ENCODE measurements at regions not wholly inside any gene's neighbourhood (a gene's known extent, or its start where the extent isn't known, plus 50 kb on each side); places are given as distances from the start of the nearest gene placed in this dataset.

DNA sequence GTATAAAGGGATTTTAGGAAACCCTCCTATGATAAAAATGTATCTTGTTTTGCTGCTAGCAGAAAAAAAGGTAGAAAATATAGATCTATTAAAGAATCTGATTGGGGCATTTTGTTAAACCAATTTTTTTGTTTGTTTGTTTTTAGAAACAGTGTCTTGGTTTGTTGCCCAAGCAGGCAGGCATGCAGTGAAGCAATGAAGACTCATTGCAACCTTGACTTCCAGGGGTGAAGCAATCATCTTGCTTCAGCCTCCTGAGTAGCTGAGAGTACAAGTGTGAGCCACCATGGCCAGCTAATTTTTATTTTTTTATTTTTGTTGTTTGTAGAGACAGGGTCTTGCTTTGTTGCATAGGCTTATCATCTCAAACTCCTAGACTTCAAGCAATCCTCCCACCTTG, 755.8 kb upstream of the EDIL3 start:
- H3K4me1 ChIP-seq (ENCODE audit: control insufficient read depth, insufficient read depth, low read length), result no peaks in the 10 kb centered on the region
- ChIA-PET POLR2A (no interaction called here), CTCF (no interaction called here)
- TF ChIP-seq, protein P1, sequence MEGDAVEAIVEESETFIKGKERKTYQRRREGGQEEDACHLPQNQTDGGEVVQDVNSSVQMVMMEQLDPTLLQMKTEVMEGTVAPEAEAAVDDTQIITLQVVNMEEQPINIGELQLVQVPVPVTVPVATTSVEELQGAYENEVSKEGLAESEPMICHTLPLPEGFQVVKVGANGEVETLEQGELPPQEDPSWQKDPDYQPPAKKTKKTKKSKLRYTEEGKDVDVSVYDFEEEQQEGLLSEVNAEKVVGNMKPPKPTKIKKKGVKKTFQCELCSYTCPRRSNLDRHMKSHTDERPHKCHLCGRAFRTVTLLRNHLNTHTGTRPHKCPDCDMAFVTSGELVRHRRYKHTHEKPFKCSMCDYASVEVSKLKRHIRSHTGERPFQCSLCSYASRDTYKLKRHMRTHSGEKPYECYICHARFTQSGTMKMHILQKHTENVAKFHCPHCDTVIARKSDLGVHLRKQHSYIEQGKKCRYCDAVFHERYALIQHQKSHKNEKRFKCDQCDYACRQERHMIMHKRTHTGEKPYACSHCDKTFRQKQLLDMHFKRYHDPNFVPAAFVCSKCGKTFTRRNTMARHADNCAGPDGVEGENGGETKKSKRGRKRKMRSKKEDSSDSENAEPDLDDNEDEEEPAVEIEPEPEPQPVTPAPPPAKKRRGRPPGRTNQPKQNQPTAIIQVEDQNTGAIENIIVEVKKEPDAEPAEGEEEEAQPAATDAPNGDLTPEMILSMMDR (IDR thresholded peaks at IDR 0.05), result no peak
- TF ChIP-seq SIN3A (IDR thresholded peaks at IDR 0.05; ENCODE audit: borderline replicate concordance, insufficient read depth, low read depth, low read length) (no peak), POLR2AphosphoS5 (IDR thresholded peaks at IDR 0.05; ENCODE audit: low read depth, low read length) (no peak), TCF7L2 (IDR thresholded peaks at IDR 0.05; ENCODE audit: low read depth, low read length) (no peak)
- TF ChIP-seq, protein P2, sequence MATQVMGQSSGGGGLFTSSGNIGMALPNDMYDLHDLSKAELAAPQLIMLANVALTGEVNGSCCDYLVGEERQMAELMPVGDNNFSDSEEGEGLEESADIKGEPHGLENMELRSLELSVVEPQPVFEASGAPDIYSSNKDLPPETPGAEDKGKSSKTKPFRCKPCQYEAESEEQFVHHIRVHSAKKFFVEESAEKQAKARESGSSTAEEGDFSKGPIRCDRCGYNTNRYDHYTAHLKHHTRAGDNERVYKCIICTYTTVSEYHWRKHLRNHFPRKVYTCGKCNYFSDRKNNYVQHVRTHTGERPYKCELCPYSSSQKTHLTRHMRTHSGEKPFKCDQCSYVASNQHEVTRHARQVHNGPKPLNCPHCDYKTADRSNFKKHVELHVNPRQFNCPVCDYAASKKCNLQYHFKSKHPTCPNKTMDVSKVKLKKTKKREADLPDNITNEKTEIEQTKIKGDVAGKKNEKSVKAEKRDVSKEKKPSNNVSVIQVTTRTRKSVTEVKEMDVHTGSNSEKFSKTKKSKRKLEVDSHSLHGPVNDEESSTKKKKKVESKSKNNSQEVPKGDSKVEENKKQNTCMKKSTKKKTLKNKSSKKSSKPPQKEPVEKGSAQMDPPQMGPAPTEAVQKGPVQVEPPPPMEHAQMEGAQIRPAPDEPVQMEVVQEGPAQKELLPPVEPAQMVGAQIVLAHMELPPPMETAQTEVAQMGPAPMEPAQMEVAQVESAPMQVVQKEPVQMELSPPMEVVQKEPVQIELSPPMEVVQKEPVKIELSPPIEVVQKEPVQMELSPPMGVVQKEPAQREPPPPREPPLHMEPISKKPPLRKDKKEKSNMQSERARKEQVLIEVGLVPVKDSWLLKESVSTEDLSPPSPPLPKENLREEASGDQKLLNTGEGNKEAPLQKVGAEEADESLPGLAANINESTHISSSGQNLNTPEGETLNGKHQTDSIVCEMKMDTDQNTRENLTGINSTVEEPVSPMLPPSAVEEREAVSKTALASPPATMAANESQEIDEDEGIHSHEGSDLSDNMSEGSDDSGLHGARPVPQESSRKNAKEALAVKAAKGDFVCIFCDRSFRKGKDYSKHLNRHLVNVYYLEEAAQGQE (IDR thresholded peaks at IDR 0.05; ENCODE audit: insufficient read depth in 1 of 2, low read depth in 2 of 2, low read length in 1 of 2), result no peak
- H3K36me3 ChIP-seq (ENCODE audit: control insufficient read depth, insufficient read depth, low read length), result no peaks in the 10 kb centered on the region
- DNase-seq (ENCODE audit: low read depth, low spot score) (no peak), ATAC-seq (no peak)
- in situ Hi-C loops (cut with HindIII; ENCODE audit: low pct_unique_long_range_greater_than_20kb, low sequenced_read_pairs), result no loop called here
- H3K27me3 ChIP-seq (ENCODE audit: control insufficient read depth, insufficient read depth, low read length), result no peaks in the 10 kb centered on the region
- intact Hi-C loops (cut with micrococcal nuclease; ENCODE audit: unreplicated experiment), result no loop called here
- no TSS peak for BruUV-seq (replicated peaks)
- no peaks in the 10 kb centered on the region for H3K9me3 ChIP-seq (ENCODE audit: control insufficient read depth, insufficient read depth, low read depth, low read length)
- H3K4me3 ChIP-seq (ENCODE audit: low read depth in 2 of 2, low read length in 2 of 2), result no peak overlapping the region
- H3K27ac ChIP-seq (ENCODE audit: low read length), result no peak overlapping the region

DNA sequence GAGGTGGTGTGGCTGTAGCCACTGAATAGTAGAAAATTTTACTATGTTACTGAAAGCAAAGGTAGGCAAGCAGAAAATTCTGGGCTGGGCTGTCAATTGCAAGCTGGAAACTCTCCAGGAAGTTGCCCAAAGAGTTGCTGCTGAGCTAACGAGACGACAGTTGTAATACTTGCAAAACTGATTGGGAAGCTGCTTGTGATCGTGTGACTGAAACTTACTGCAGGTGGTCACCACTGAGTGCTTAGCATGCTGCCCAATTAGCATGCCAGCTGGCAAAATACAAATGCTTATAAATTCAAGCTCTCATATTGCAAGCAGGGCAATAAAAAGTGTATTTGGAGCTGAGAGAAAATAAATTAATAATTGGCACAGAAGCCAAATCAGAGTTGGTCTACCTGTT, 758.5 kb upstream of the EDIL3 start:
- Histone ChIP-seq H3K4me3 (ENCODE audit: low read depth in 2 of 2, low read length in 2 of 2) (no peak overlapping the region), H3K27ac (ENCODE audit: low read length) (no peak overlapping the region), H3K9me3 (ENCODE audit: control insufficient read depth, insufficient read depth, low read depth, low read length) (no peaks in the 10 kb centered on the region), H3K4me1 (ENCODE audit: control insufficient read depth, insufficient read depth, low read length) (no peaks in the 10 kb centered on the region), H3K36me3 (ENCODE audit: control insufficient read depth, insufficient read depth, low read length) (no peaks in the 10 kb centered on the region), H3K27me3 (ENCODE audit: control insufficient read depth, insufficient read depth, low read length) (no peaks in the 10 kb centered on the region)
- no peak for ATAC-seq
- ChIA-PET POLR2A (no interaction called here), CTCF (no interaction called here)
- intact Hi-C loops (cut with micrococcal nuclease; ENCODE audit: unreplicated experiment), result no loop called here
- in situ Hi-C loops (cut with HindIII; ENCODE audit: low pct_unique_long_range_greater_than_20kb, low sequenced_read_pairs), result no loop called here
- no peak for TF ChIP-seq SIN3A (IDR thresholded peaks at IDR 0.05; ENCODE audit: borderline replicate concordance, insufficient read depth, low read depth, low read length)
- DNase-seq (ENCODE audit: low read depth, low spot score), result no peak
- no TSS peak for BruUV-seq (replicated peaks)

DNA sequence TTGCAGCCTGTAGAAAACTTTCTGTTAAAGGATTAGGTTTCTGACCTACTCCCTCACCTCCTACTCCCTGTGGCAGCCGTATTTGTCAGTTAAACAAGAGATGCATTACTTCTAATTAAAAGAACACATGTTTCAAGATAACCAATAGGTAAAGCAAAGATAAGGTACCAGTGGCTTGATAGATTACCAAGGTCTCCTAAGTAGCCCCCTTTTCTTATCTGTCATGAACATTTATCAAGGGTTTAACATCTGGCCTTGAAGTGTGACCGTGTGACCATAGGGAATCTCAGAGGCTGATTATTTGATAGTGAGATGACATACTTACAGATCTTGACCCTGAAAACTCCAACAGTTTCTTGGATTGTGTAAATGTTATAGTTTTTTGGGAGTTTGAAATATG, 764.0 kb upstream of the EDIL3 start:
- H3K4me1 ChIP-seq (ENCODE audit: control insufficient read depth, insufficient read depth, low read length), result no peaks in the 10 kb centered on the region
- POLR2A ChIA-PET, result no interaction called here
- no peaks in the 10 kb centered on the region for H3K36me3 ChIP-seq (ENCODE audit: control insufficient read depth, insufficient read depth, low read length)
- no peaks in the 10 kb centered on the region for H3K9me3 ChIP-seq (ENCODE audit: control insufficient read depth, insufficient read depth, low read depth, low read length)
- intact Hi-C loops (cut with micrococcal nuclease; ENCODE audit: unreplicated experiment), result no loop called here
- H3K27me3 ChIP-seq (ENCODE audit: control insufficient read depth, insufficient read depth, low read length), result no peaks in the 10 kb centered on the region
- no peak overlapping the region for H3K4me3 ChIP-seq (ENCODE audit: low read depth in 2 of 2, low read length in 2 of 2)
- in situ Hi-C loops (cut with HindIII; ENCODE audit: low pct_unique_long_range_greater_than_20kb, low sequenced_read_pairs), result no loop called here
- TF ChIP-seq TCF7L2 (IDR thresholded peaks at IDR 0.05; ENCODE audit: low read depth, low read length) (no peak), SIN3A (IDR thresholded peaks at IDR 0.05; ENCODE audit: borderline replicate concordance, insufficient read depth, low read depth, low read length) (no peak), POLR2AphosphoS5 (IDR thresholded peaks at IDR 0.05; ENCODE audit: low read depth, low read length) (no peak)
- TF ChIP-seq, protein P2 (IDR thresholded peaks at IDR 0.05; ENCODE audit: insufficient read depth in 1 of 2, low read depth in 2 of 2, low read length in 1 of 2), result no peak
- TF ChIP-seq, protein P1 (IDR thresholded peaks at IDR 0.05), result no peak
- no peak for ATAC-seq
- no TSS peak for BruUV-seq (replicated peaks)
- no peak overlapping the region for H3K27ac ChIP-seq (ENCODE audit: low read length)
- DNase-seq (ENCODE audit: low read depth, low spot score), result no peak
- CTCF ChIA-PET, result no interaction called here

Measured in Panc1 (cell line).